T47D (cell line): ENCODE measurements at regions not wholly inside any gene's neighbourhood (a gene's known extent, or its start where the extent isn't known, plus 50 kb on each side); places are given as distances from the start of the nearest gene placed in this dataset.

Experiments
- DNase-seq, 2 experiments: peaks; one replicate each; pipeline versions ENCODE4 v3.0.0 to v3.0.0-alpha.2; 2011 to 2012; ENCODE audit warnings: low read depth in 1 of 2, low spot score in 1 of 2
- JUND ChIP-seq: IDR thresholded peaks from 2 replicates; pipeline ENCODE4 v1.6.1; 2012; ENCODE audit warnings: low read depth
- in situ Hi-C: cut with HindIII; loops from 2 replicates; pipeline ENCODE4 v1.10.0; 2016; ENCODE audit warnings: low sequenced_read_pairs, low pct_unique_long_range_greater_than_20kb

DNA sequence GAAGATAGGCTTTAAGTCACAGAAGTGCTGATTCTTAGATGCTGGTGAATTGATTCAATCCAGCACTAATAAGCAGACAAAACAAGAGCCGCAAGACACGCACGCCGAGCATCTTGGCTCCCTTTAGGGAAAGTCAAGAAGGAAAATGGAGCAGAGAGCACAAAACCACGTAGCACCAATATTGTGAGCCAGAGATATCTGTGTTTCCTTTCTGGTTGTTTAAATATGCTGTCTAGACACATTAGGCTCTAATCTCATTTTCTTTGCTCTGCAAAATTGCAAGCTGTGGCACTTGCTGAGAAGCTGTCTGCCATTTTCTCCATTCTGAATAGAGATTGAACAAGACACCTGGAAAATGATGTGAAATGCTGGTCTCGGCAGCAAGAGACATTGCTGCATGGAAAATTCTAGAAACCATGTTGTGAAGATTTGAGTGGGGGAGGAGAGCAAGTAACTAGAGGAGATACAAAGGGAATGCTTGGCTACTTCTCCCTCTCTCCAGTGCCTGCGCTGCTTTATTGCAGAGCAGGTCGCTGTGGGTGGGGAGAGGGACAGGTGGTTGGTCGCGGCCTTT is 336.3 kb downstream of the MED10 start:
- in situ Hi-C loops = no loop called here
- DNase-seq = no peak
- no peak for TF ChIP-seq JUND

DNA sequence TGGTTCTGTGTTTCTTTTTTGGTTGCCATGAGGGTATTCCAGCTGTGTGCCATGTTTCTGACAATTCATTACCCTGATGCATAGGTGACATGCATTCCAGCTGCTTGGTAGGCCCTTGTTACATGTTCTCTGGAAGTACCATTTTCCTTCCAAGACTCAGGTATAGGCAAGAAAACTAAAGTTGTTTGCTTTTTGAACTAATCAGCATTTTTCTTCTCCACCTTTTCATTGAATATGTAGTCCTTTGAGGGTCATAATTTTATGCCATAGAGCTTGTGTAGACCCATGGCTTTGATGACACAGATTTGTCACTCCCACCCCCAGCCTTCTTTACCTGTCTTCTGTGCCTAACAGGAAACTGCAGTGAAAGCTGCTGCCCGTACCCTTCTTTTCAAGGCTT is 339.2 kb downstream of the MED10 start:
- DNase-seq = no peak
- TF ChIP-seq JUND = no peak
- in situ Hi-C loops = no loop called here

DNA sequence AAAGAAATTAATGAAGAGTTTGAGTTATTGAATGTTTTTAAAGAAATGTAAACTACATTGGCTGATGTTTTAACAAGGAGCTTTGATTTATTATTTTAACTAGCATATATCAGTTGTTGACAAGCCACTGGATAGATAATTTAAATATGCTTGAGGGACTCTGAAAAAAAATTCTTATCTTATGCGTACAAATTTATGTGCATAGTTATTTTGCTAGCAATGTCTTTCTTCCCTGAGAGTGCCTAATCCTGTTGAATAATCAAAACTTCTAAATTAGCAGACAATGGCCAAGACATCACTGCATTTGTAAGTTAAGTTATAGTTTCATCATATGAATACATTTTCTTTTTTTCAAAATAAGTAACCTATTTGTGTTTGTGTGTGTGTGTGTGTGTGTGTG is 342.3 kb downstream of the MED10 start:
- no peak for TF ChIP-seq JUND
- DNase-seq = no peak
- in situ Hi-C loops = no loop called here

DNA sequence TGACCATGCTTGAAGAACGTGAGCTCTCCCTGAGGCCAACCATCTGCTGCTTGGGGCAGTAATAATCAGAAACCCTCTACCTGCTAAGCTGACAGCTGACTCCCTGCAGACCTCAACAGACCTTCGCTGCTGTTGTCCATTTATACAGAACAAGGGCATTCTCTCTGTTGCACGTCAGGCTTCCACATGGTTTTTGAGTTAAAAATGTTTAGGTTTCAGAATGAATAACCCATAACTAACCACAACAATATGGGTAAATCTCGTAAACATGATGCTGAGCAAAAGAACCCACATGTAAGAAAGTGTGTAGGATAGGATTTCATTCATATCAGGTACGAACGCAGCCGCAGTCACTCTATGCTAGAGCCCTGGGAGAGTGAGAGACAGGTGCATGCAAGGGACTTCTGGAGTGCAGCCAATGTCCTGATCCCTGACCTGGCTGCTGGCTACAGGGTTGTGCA is 348.5 kb downstream of the MED10 start:
- TF ChIP-seq JUND = no peak
- in situ Hi-C loops = no loop called here
- DNase-seq = no peak

DNA sequence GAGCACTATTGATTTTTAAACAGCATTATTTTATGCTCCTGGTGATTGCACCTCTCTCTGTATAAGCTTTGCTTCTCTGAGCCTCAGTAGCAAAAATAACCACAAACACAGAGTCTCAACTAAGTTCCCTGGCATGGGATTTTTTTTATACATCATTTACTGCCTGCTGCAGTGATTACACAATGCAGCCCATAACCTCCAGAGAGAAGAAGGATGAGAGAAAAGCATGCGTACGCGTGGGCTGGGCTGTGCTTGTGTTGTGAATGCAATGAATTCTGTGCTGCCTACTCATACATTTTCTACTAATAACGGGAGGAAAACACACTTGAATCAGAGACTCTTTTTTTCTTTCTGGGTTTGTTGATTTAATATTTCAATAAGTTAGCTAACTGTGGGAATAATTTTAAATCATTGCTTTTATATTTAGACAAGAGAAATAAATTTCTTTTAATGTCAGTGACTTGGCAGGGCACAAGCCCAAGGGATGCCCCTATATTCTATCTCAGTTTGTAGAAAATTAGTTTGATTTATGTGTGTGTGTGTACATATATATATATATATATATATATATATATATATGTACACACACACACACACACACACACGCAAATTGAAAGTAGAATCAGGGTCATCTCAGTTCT is 351.5 kb downstream of the MED10 start:
- no peak for TF ChIP-seq JUND
- no peak for DNase-seq
- in situ Hi-C loops = no loop called here

DNA sequence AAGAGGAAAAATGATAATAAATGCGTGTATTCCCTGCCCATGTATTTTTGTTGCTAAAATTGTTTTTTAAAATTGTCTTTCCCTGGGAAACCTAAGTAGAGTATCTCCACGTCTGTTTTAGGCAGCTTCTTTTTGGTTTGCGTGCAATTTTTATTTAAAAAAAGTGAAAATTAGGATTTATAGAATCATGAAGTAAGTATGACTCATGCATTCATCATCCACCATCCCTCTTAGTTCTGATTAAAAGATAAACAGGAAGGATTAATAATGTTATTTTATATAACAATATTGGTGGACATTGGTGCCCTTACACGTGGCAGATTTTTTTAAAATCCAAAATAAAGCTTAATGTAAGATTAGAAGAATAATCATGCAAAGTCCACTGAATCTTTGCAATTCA is 358.7 kb downstream of the MED10 start:
- DNase-seq = no peak
- no peak for TF ChIP-seq JUND

DNA sequence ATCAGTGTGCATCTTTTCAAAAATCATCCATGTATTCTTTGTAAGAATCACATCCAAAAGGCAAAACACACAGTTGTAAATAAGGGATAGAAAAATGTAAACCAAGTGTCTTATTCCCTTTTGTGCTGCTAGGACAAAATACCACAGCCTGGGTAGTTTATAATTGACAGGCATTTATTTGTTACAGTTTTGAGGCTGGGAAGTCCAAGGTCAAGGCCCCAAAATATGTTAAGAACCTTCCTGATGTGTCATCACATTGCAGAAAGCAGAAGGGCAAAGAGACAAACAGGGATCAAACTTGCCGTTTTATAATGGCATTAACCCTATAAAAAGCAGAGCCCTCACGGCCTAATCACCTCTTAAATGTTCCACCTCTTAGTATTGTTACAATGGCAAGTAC is 364.8 kb downstream of the MED10 start:
- in situ Hi-C loops = no loop called here
- no peak for TF ChIP-seq JUND
- DNase-seq = no peak

More for the DNA sequence above, 358.7 kb downstream of the MED10 start:
- in situ Hi-C loops = no loop called here

DNA sequence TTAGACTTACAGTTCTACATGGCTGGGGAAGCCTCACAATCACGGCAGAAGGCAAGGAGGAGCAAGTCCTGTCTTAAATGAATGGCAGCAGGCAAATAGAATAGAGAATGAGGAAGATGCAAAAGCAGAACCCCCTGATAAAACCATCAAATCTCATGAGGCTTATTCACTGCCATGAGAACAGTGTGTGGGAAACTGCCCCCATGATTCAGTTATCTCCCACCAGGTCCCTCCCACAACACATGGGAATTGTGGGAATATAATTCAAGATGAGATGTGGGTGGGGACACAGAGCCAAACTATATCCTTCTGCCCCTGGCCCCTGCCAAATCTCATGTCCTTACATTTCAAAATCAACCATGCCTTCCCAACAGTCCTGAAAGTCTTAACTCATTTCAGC is 367.1 kb downstream of the MED10 start:
- in situ Hi-C loops = no loop called here
- no peak for TF ChIP-seq JUND
- no peak for DNase-seq

DNA sequence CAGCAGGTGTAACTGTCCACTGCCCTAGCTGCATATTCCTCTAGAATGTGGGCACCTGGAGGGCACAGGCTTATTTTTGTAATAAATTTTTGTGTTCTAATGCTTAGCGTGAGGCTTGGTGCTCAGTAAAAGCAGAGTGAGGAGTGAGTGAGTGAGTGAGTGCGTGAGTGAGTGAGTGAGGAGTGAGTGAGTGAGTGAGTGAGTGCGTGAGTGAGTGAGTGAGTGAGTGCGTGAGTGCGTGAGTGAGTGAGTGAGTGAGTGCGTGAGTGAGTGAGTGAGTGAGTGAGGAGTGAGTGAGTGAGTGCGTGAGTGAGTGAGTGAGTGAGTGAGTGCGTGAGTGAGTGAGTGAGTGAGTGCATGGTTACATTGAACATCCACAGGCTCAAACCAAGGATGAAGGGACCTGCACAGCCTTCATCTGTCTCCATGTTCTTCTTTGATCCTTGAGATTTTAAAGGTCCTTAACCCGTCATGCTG is 371.5 kb downstream of the MED10 start:
- in situ Hi-C loops = no loop called here
- no peak for TF ChIP-seq JUND
- DNase-seq = no peak

DNA sequence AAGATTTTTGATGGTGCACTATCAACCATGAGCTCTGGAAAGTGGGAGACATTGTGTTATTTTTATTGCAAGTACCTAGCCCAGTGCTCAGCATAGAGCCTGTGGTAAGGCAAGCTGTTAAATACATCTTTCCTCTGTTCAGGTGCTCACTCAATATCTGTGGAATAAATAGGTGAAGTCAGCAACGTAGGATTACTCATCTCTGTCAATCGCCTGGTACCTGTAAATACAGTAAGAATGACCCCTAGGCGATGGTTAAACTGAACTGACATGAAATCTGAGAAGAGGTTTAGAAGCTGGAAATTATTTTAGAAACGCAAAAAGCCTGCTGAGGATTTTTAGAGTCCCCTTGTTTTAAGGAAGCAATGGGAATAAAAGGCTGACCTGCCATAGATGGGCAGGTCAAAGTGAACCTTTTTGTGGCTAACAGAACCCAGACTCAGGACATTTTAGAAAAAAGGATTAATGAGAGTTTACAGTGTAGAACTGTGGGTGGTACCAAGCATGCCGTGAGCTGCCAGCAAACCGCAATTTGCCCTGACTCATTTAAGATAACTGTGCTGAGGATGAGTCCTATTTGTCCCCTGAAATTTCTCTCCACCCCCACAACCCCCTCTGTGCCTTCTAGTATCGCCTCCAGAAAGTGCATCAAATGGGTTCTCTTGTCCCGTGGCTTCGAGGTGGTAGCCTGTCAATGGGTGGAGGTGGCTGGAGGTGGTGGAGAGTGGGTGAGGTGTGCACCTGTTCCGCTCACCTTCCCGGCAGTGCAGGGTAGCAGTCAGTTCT is 375.1 kb downstream of the MED10 start:
- in situ Hi-C loops = no loop called here
- no peak for DNase-seq
- TF ChIP-seq JUND = no peak

DNA sequence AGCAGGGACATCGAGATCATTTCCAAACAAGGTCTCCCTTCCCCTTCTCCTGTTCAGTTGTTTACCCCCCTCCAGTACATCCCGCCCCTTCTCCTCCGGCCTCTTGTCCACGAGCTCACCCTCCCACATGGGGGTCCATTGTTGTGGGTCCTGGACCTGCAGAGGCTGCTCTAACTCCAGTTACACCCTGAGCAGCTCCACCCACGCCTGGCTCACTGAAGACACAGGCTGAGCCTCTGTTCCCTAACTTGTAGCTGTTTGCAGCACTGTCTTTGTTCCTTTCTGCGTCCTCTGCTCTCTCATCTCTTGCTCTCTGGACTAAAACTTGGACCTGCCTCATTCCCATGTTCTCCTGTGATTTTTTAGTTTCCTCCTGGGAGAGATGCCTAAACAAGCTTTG is 377.5 kb downstream of the MED10 start:
- no peak for TF ChIP-seq JUND
- in situ Hi-C loops = no loop called here

DNA sequence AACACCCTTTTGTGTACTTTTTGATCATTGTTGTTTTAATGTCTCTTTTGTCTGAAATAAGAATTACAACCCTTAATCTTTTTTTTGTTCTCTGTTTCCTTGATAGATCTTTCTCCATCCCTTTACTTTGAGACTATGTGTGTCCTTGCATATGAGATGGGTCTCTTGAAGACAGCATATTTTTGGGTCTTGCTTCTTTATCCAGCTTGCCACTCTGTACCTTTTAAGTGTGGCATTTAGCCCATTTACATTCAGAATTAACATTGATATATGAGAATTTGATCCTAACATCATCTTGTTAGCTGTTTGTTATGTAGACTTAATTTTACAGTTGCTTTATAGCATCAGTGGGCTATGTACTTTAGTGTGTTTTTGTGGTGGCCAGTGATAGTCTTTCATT is 382.5 kb downstream of the MED10 start:
- no peak for TF ChIP-seq JUND
- no peak for DNase-seq
- in situ Hi-C loops = no loop called here

More for the DNA sequence above, 377.5 kb downstream of the MED10 start:
- no peak for DNase-seq
